Common myeloid progenitor, CD34-positive (primary cell): ENCODE measurements at regions not wholly inside any gene's neighbourhood (a gene's known extent, or its start where the extent isn't known, plus 50 kb on each side); places are given as distances from the start of the nearest gene placed in this dataset.

Experiments used
- CTCF ChIA-PET: fragments of 350-600 bp; sonication (Branson Sonifier 250); formaldehyde crosslinking; loops from one replicate; lab custom pipeline; 2021; ENCODE audit warnings: antibody characterized with exemption; lab: Charles Lee
- POLR2A ChIA-PET: fragments of 350-600 bp; sonication (Branson Sonifier 250); formaldehyde crosslinking; loops from one replicate; lab custom pipeline; 2021; ENCODE audit warnings: antibody characterized with exemption; lab: Charles Lee
- DNase-seq, 3 donors: peaks; one replicate each; pipeline versions ENCODE4 v3.0.0 to v3.0.0-alpha.2; 2013
- H3K27ac ChIP-seq, 2 experiments: 1 replicate in 1 of 2; 2 replicates in 1 of 2; pipeline ENCODE4 v1.7.0; 2013; ENCODE audit warnings: inconsistent platforms in 2 of 2, low read length in 2 of 2, mild to moderate bottlenecking in 2 of 2, low read depth in 1 of 2, moderate library complexity in 1 of 2; ENCODE audit not compliant: severe bottlenecking in 2 of 2, insufficient read depth in 1 of 2, poor library complexity in 1 of 2
- H3K27me3 ChIP-seq, 5 experiments: replicated peaks in 2 of 5; 1 replicate in 3 of 5; 2 replicates in 2 of 5; pipeline versions ENCODE4 v1.6.1 to v1.7.0; 2013; ENCODE audit warnings: low read length in 4 of 5, mild to moderate bottlenecking in 2 of 5, moderate library complexity in 2 of 5, inconsistent platforms in 1 of 5; ENCODE audit not compliant: insufficient read depth in 5 of 5, control insufficient read depth in 4 of 5
- H3K36me3 ChIP-seq, 4 experiments: 1 replicate in 2 of 4; 2 replicates in 2 of 4; pipeline versions ENCODE4 v1.6.1 to v1.7.0; 2013; ENCODE audit warnings: low read length in 3 of 4, control low read depth in 1 of 4, mild to moderate bottlenecking in 1 of 4; ENCODE audit not compliant: control insufficient read depth in 4 of 4, insufficient read depth in 4 of 4
- H3K4me1 ChIP-seq, 4 experiments: 1 replicate in 3 of 4; 2 replicates in 1 of 4; pipeline versions ENCODE4 v1.6.1 to v1.7.1; 2013; ENCODE audit warnings: low read length in 3 of 4, mild to moderate bottlenecking in 3 of 4, control low read depth in 1 of 4, inconsistent platforms in 1 of 4, moderate library complexity in 1 of 4; ENCODE audit not compliant: control insufficient read depth in 4 of 4, insufficient read depth in 4 of 4; ENCODE audit errors: control extremely low read depth in 1 of 4
- H3K4me3 ChIP-seq, 7 experiments: 1 replicate in 4 of 7; 2 replicates in 3 of 7; pipeline versions ENCODE4 v1.5.1 to v1.7.0; 2013; ENCODE audit warnings: mild to moderate bottlenecking in 7 of 7, low read length in 6 of 7, moderate library complexity in 6 of 7, inconsistent platforms in 2 of 7, low read depth in 2 of 7, control low read depth in 1 of 7; ENCODE audit not compliant: insufficient read depth in 4 of 7, control insufficient read depth in 1 of 7; ENCODE audit errors: extremely low read depth in 1 of 7
- H3K9me3 ChIP-seq, 5 experiments: 1 replicate in 4 of 5; 2 replicates in 1 of 5; pipeline versions ENCODE4 v1.6.1 to v1.7.1; 2013; ENCODE audit warnings: low read length in 4 of 5, mild to moderate bottlenecking in 2 of 5, inconsistent platforms in 1 of 5, low read depth in 1 of 5, moderate library complexity in 1 of 5; ENCODE audit not compliant: control insufficient read depth in 4 of 5, insufficient read depth in 2 of 5; ENCODE audit errors: control extremely low read depth in 1 of 5
- WGBS: methylation state at CpG from one replicate; pipeline ENCODE4 v1.1.5; 2013; ENCODE audit not compliant: insufficient coverage; 5-methylcytosine and 5-hydroxymethylcytosine counted together

GRCh38 chr5:21212026-21212425, 1224.0 kb upstream of the CDH18 start:
- H3K9me3 ChIP-seq = no peaks in the 10 kb centered on the region
- H3K36me3 ChIP-seq = no peaks in the 10 kb centered on the region
- CTCF ChIA-PET = interaction anchor here (0.6 kb wide), 1 partner anchor 766 kb away, joined by 3 read pairs; no protein-coding TSS in a partner anchor
- no peak overlapping the region for H3K27ac ChIP-seq
- H3K4me1 ChIP-seq = no peaks in the 10 kb centered on the region
- H3K27me3 ChIP-seq = no peaks in the 10 kb centered on the region
- H3K4me3 ChIP-seq = no peak overlapping the region
- WGBS = 88% methylated on average over 1 of the region's 1 CpG
- POLR2A ChIA-PET = no interaction called here
- DNase-seq = no peak

- POLR2A ChIA-PET = no interaction called here
- no peak for DNase-seq
- no peak overlapping the region for H3K27ac ChIP-seq
- H3K4me1 ChIP-seq = no peaks in the 10 kb centered on the region
- CTCF ChIA-PET = no interaction called here
- H3K36me3 ChIP-seq = no peaks in the 10 kb centered on the region
- H3K9me3 ChIP-seq = peaks cover 0 to 1% (median 0%) of the 10 kb centered on the region in 5 experiments
- H3K27me3 ChIP-seq = no peaks in the 10 kb centered on the region
- 83% methylated on average over 2 of the region's 2 CpGs for WGBS
- no peak overlapping the region for H3K4me3 ChIP-seq
Measured at GRCh38 chr5:21209409-21209808, 1221.4 kb upstream of the CDH18 start.

GRCh38 chr5:21199087-21199486, 1211.1 kb upstream of the CDH18 start:
- H3K27ac ChIP-seq = no peak overlapping the region
- no peaks in the 10 kb centered on the region for H3K9me3 ChIP-seq
- no peaks in the 10 kb centered on the region for H3K36me3 ChIP-seq
- no peaks in the 10 kb centered on the region for H3K27me3 ChIP-seq
- CTCF ChIA-PET = no interaction called here
- no peaks in the 10 kb centered on the region for H3K4me1 ChIP-seq
- 95% methylated on average over 2 of the region's 2 CpGs for WGBS
- no peak for DNase-seq
- POLR2A ChIA-PET = no interaction called here
- H3K4me3 ChIP-seq = no peak overlapping the region

GRCh38 chr5:21195145-21195544, 1207.1 kb upstream of the CDH18 start:
- 100% methylated on average over 1 of the region's 4 CpGs for WGBS
- DNase-seq = no peak
- ChIA-PET CTCF (no interaction called here), POLR2A (no interaction called here)
- no peak overlapping the region for H3K27ac ChIP-seq
- no peaks in the 10 kb centered on the region for H3K4me1 ChIP-seq
- no peaks in the 10 kb centered on the region for H3K27me3 ChIP-seq
- no peak overlapping the region for H3K4me3 ChIP-seq
- no peaks in the 10 kb centered on the region for H3K9me3 ChIP-seq
- no peaks in the 10 kb centered on the region for H3K36me3 ChIP-seq

GRCh38 chr5:21185536-21185935, 1197.5 kb upstream of the CDH18 start:
- ChIA-PET CTCF (no interaction called here), POLR2A (no interaction called here)
- Histone ChIP-seq H3K4me1 (peaks cover 0 to 4% (median 0%) of the 10 kb centered on the region in 4 experiments), H3K4me3 (no peak overlapping the region), H3K9me3 (no peaks in the 10 kb centered on the region), H3K27me3 (no peaks in the 10 kb centered on the region), H3K27ac (no peak overlapping the region), H3K36me3 (no peaks in the 10 kb centered on the region)
- WGBS = 95% methylated on average over 3 of the region's 5 CpGs
- DNase-seq = no peak

GRCh38 chr5:21184581-21184980, 1196.6 kb upstream of the CDH18 start:
- Histone ChIP-seq H3K4me3 (no peak overlapping the region), H3K36me3 (no peaks in the 10 kb centered on the region), H3K9me3 (no peaks in the 10 kb centered on the region), H3K4me1 (peaks cover 0 to 4% (median 0%) of the 10 kb centered on the region in 4 experiments), H3K27me3 (no peaks in the 10 kb centered on the region), H3K27ac (no peak overlapping the region)
- CTCF ChIA-PET = no interaction called here
- WGBS = no CpG with 5 or more reads among the region's 4 CpGs
- DNase-seq = no peak
- POLR2A ChIA-PET = no interaction called here

GRCh38 chr5:21181609-21182125, 1193.7 kb upstream of the CDH18 start:
- POLR2A ChIA-PET = no interaction called here
- Histone ChIP-seq H3K27ac (no peak overlapping the region), H3K36me3 (no peaks in the 10 kb centered on the region), H3K4me1 (peaks cover 0 to 4% (median 0%) of the 10 kb centered on the region in 4 experiments), H3K4me3 (no peak overlapping the region), H3K9me3 (no peaks in the 10 kb centered on the region), H3K27me3 (no peaks in the 10 kb centered on the region)
- no peak for DNase-seq
- WGBS = 100% methylated on average over 1 of the region's 3 CpGs
- CTCF ChIA-PET = no interaction called here
